H1 (cell line): ENCODE measurements at regions not wholly inside any gene's neighbourhood (a gene's known extent, or its start where the extent isn't known, plus 50 kb on each side); places are given as distances from the start of the nearest gene placed in this dataset.

Experiments
- CTCF ChIP-seq, 3 experiments: IDR thresholded peaks; 1 replicate in 2 of 3; 2 replicates in 1 of 3; pipeline versions ENCODE4 v1.5.1 to v1.6.1; 2011; ENCODE audit warnings: low read length in 3 of 3, mild to moderate bottlenecking in 3 of 3, inconsistent platforms in 2 of 3, low read depth in 1 of 3, moderate library complexity in 1 of 3; ENCODE audit not compliant: insufficient read depth in 1 of 3; ENCODE audit errors: control extremely low read depth in 1 of 3
- EGR1 ChIP-seq: IDR thresholded peaks from 2 replicates; pipeline ENCODE4 v1.6.1; 2011; ENCODE audit warnings: low read depth, low read length, borderline replicate concordance
- GTF2F1 ChIP-seq: IDR thresholded peaks from 2 replicates; pipeline ENCODE4 v1.6.1; 2012; ENCODE audit warnings: low read depth, low read length, improper control_type of control experiment, borderline replicate concordance
- NRF1 ChIP-seq: IDR thresholded peaks from 2 replicates; pipeline ENCODE4 v1.6.1; 2011; ENCODE audit warnings: mild to moderate bottlenecking, low read depth, low read length, improper control_type of control experiment
- RNF2 ChIP-seq: fragments of 200-900, 300-1000 bp; sonication (generic); IDR thresholded peaks from 2 replicates; pipeline ENCODE4 v1.7.1; 2016; ENCODE audit warnings: borderline replicate concordance, low read depth, mild to moderate bottlenecking, antibody characterized with exemption, low read length; ENCODE audit not compliant: poor library complexity, severe bottlenecking; ENCODE audit errors: missing control alignments

- TF ChIP-seq CTCF (IDR thresholded peaks at IDR 0.05; ENCODE audit: control extremely low read depth in 1 of 3, insufficient read depth in 1 of 3, low read depth in 1 of 3, low read length in 3 of 3), result no peak
- no peak for TF ChIP-seq EGR1
- TF ChIP-seq RNF2, result no peak
- TF ChIP-seq GTF2F1, result no peak
- no peak for TF ChIP-seq NRF1
Observed at GRCh38 chr12:68465227-68465626, 133.1 kb upstream of the MDM1 start (continued).
